B cell (primary cell): ENCODE measurements at regions not wholly inside any gene's neighbourhood (a gene's known extent, or its start where the extent isn't known, plus 50 kb on each side); places are given as distances from the start of the nearest gene placed in this dataset.

Experiments
- EZH2 ChIP-seq: IDR thresholded peaks from 2 replicates; pipeline ENCODE4 v1.6.1; 2012; ENCODE audit warnings: borderline replicate concordance, low read depth, mild to moderate bottlenecking, moderate library complexity, low read length; ENCODE audit not compliant: insufficient read depth, poor library complexity, severe bottlenecking
- TF ChIP-seq, protein P1 (sequence below): fragments of 200-600 bp; IDR thresholded peaks from one replicate; pipeline ENCODE4 v1.8.0; 2022; ENCODE audit warnings: antibody characterized with exemption, mild to moderate bottlenecking

- TF ChIP-seq, protein P1, sequence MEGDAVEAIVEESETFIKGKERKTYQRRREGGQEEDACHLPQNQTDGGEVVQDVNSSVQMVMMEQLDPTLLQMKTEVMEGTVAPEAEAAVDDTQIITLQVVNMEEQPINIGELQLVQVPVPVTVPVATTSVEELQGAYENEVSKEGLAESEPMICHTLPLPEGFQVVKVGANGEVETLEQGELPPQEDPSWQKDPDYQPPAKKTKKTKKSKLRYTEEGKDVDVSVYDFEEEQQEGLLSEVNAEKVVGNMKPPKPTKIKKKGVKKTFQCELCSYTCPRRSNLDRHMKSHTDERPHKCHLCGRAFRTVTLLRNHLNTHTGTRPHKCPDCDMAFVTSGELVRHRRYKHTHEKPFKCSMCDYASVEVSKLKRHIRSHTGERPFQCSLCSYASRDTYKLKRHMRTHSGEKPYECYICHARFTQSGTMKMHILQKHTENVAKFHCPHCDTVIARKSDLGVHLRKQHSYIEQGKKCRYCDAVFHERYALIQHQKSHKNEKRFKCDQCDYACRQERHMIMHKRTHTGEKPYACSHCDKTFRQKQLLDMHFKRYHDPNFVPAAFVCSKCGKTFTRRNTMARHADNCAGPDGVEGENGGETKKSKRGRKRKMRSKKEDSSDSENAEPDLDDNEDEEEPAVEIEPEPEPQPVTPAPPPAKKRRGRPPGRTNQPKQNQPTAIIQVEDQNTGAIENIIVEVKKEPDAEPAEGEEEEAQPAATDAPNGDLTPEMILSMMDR, result no peak
- TF ChIP-seq EZH2, result no peak
These were observed 99.6 kb upstream of the COL21A1 start for GRCh38 chr6:56346958-56347357.
